ENCODE measurements at regions not wholly inside any gene's neighbourhood (a gene's known extent, or its start where the extent isn't known, plus 50 kb on each side); places are given as distances from the start of the nearest gene placed in this dataset.

GRCh38 chr3:6504347-6504746 is 356.6 kb upstream of the GRM7 start:
- POLR2A ChIA-PET: no interaction called here
- H3K36me3 Mint-ChIP-seq (ENCODE audit: low read depth): no peaks in the 10 kb centered on the region
- no peak for ATAC-seq
- no peak overlapping the region for H3K4me3 Mint-ChIP-seq
- no peak for DNase-seq
- intact Hi-C loops (cut with micrococcal nuclease): no loop called here
- no peaks in the 10 kb centered on the region for H3K4me1 Mint-ChIP-seq (ENCODE audit: low read depth)
- peaks cover 12% of the 10 kb centered on the region for H3K9me3 Mint-ChIP-seq
- H3K27ac Mint-ChIP-seq: no peak overlapping the region
- CTCF ChIA-PET: no interaction called here
- TF ChIP-seq CTCF (IDR thresholded peaks at IDR 0.05): no peak
- H3K27me3 Mint-ChIP-seq: no peaks in the 10 kb centered on the region

GRCh38 chr3:6504834-6505233 is 356.1 kb upstream of the GRM7 start:
- intact Hi-C loops (cut with micrococcal nuclease): no loop called here
- H3K4me3 Mint-ChIP-seq: no peak overlapping the region
- no peaks in the 10 kb centered on the region for H3K27me3 Mint-ChIP-seq
- ATAC-seq (no peak), DNase-seq (no peak)
- peaks cover 13% of the 10 kb centered on the region for H3K9me3 Mint-ChIP-seq
- no peaks in the 10 kb centered on the region for H3K4me1 Mint-ChIP-seq (ENCODE audit: low read depth)
- CTCF ChIA-PET: no interaction called here
- POLR2A ChIA-PET: no interaction called here
- TF ChIP-seq CTCF (IDR thresholded peaks at IDR 0.05): no peak
- H3K27ac Mint-ChIP-seq: no peak overlapping the region
- H3K36me3 Mint-ChIP-seq (ENCODE audit: low read depth): no peaks in the 10 kb centered on the region

- ChIA-PET POLR2A (no interaction called here), CTCF (no interaction called here)
- Mint-ChIP-seq H3K9me3 (peaks cover 10% of the 10 kb centered on the region), H3K4me3 (no peak overlapping the region), H3K36me3 (ENCODE audit: low read depth) (no peaks in the 10 kb centered on the region), H3K27ac (no peak overlapping the region), H3K4me1 (ENCODE audit: low read depth) (no peaks in the 10 kb centered on the region), H3K27me3 (no peaks in the 10 kb centered on the region)
- no peak for ATAC-seq
- no peak for DNase-seq
- no peak for TF ChIP-seq CTCF (IDR thresholded peaks at IDR 0.05)
- intact Hi-C loops (cut with micrococcal nuclease): no loop called here
Observed at GRCh38 chr3:6508410-6508759, 352.5 kb upstream of the GRM7 start.

- ATAC-seq (no peak), DNase-seq (no peak)
- no peaks in the 10 kb centered on the region for H3K27me3 Mint-ChIP-seq
- H3K4me1 Mint-ChIP-seq (ENCODE audit: low read depth): no peaks in the 10 kb centered on the region
- no peak overlapping the region for H3K27ac Mint-ChIP-seq
- intact Hi-C loops (cut with micrococcal nuclease): no loop called here
- H3K4me3 Mint-ChIP-seq: no peak overlapping the region
- H3K9me3 Mint-ChIP-seq: peaks cover 11% of the 10 kb centered on the region
- CTCF ChIA-PET: no interaction called here
- POLR2A ChIA-PET: no interaction called here
- H3K36me3 Mint-ChIP-seq (ENCODE audit: low read depth): no peaks in the 10 kb centered on the region
- TF ChIP-seq CTCF (IDR thresholded peaks at IDR 0.05): no peak
Observed at GRCh38 chr3:6509576-6509975, 351.3 kb upstream of the GRM7 start.

- ChIA-PET POLR2A (interaction anchor here (0.7 kb wide), 1 partner anchor 91 kb away, joined by 3 read pairs; no protein-coding TSS in a partner anchor), CTCF (no interaction called here)
- DNase-seq: no peak
- Mint-ChIP-seq H3K27ac (no peak overlapping the region), H3K36me3 (ENCODE audit: low read depth) (no peaks in the 10 kb centered on the region), H3K4me1 (ENCODE audit: low read depth) (no peaks in the 10 kb centered on the region), H3K9me3 (peaks cover 11% of the 10 kb centered on the region), H3K27me3 (no peaks in the 10 kb centered on the region), H3K4me3 (no peak overlapping the region)
- intact Hi-C loops (cut with micrococcal nuclease): no loop called here
- ATAC-seq: no peak
- TF ChIP-seq CTCF (IDR thresholded peaks at IDR 0.05): no peak
Observed at GRCh38 chr3:6510713-6511112, 350.2 kb upstream of the GRM7 start.
